ENCODE measurements at regions not wholly inside any gene's neighbourhood (a gene's known extent, or its start where the extent isn't known, plus 50 kb on each side); places are given as distances from the start of the nearest gene placed in this dataset.

DNA sequence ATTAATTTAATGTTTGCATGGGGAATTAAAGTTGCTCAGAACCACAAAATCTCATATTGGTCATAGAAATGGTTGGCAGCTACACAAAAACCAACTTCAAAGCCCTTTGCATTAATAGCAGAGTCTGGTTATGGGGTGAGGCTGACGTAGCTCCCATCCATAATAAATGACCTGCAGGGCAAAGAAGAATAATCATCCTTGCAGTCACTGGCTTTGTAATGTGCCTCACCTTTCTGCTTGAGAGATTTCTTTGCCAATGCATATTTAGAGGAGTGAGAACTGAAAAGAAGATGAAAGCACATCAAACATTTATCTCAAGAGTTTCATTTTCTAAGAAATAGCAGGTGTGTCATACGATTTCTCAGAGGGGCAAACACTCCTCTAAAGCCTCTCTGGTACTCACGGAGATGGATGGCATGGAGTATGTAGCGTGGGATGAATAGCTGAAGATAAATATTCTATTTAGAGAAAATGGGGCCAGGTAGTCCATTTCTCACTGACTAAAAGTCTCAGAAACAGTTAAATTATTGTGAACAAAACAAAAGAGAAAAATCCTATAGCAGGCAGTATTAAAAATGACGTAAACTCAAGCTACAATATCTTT lies 1491.9 kb downstream of the FAM181B start:
- TF ChIP-seq, protein P1, sequence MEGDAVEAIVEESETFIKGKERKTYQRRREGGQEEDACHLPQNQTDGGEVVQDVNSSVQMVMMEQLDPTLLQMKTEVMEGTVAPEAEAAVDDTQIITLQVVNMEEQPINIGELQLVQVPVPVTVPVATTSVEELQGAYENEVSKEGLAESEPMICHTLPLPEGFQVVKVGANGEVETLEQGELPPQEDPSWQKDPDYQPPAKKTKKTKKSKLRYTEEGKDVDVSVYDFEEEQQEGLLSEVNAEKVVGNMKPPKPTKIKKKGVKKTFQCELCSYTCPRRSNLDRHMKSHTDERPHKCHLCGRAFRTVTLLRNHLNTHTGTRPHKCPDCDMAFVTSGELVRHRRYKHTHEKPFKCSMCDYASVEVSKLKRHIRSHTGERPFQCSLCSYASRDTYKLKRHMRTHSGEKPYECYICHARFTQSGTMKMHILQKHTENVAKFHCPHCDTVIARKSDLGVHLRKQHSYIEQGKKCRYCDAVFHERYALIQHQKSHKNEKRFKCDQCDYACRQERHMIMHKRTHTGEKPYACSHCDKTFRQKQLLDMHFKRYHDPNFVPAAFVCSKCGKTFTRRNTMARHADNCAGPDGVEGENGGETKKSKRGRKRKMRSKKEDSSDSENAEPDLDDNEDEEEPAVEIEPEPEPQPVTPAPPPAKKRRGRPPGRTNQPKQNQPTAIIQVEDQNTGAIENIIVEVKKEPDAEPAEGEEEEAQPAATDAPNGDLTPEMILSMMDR (IDR thresholded peaks at IDR 0.05 in 2 of 3, conservative IDR thresholded peaks at IDR 0.05 in 1 of 3; ENCODE audit: control insufficient read depth in 2 of 3, extremely low read depth in 1 of 3, insufficient read depth in 1 of 3, low read depth in 3 of 3, low read length in 3 of 3) = no peak
- TF ChIP-seq, protein P2, sequence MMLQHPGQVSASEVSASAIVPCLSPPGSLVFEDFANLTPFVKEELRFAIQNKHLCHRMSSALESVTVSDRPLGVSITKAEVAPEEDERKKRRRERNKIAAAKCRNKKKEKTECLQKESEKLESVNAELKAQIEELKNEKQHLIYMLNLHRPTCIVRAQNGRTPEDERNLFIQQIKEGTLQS (IDR thresholded peaks at IDR 0.05; ENCODE audit: borderline replicate concordance, extremely low read depth, low read depth, low read length) = no peak
- no peak for TF ChIP-seq CBX5 (IDR thresholded peaks at IDR 0.05; ENCODE audit: low read depth)
- TF ChIP-seq, protein P3, sequence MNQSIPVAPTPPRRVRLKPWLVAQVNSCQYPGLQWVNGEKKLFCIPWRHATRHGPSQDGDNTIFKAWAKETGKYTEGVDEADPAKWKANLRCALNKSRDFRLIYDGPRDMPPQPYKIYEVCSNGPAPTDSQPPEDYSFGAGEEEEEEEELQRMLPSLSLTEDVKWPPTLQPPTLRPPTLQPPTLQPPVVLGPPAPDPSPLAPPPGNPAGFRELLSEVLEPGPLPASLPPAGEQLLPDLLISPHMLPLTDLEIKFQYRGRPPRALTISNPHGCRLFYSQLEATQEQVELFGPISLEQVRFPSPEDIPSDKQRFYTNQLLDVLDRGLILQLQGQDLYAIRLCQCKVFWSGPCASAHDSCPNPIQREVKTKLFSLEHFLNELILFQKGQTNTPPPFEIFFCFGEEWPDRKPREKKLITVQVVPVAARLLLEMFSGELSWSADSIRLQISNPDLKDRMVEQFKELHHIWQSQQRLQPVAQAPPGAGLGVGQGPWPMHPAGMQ (IDR thresholded peaks at IDR 0.05; ENCODE audit: borderline replicate concordance) = no peak
- TF ChIP-seq CHD1 (IDR thresholded peaks at IDR 0.05; ENCODE audit: low read depth, low read length) = no peak
- no peak for TF ChIP-seq BCL11A (IDR thresholded peaks at IDR 0.05; ENCODE audit: low read depth, low read length)
- TF ChIP-seq ETV6 (conservative IDR thresholded peaks at IDR 0.05 in 1 of 2, IDR thresholded peaks at IDR 0.05 in 1 of 2; ENCODE audit: borderline replicate concordance in 1 of 2, low read depth in 1 of 2) = no peak
- no peak for TF ChIP-seq CEBPB (IDR thresholded peaks at IDR 0.05; ENCODE audit: borderline replicate concordance in 1 of 2, low read depth in 2 of 2, low read length in 2 of 2)
